ENCODE measurements at regions not wholly inside any gene's neighbourhood (a gene's known extent, or its start where the extent isn't known, plus 50 kb on each side); places are given as distances from the start of the nearest gene placed in this dataset.

DNA sequence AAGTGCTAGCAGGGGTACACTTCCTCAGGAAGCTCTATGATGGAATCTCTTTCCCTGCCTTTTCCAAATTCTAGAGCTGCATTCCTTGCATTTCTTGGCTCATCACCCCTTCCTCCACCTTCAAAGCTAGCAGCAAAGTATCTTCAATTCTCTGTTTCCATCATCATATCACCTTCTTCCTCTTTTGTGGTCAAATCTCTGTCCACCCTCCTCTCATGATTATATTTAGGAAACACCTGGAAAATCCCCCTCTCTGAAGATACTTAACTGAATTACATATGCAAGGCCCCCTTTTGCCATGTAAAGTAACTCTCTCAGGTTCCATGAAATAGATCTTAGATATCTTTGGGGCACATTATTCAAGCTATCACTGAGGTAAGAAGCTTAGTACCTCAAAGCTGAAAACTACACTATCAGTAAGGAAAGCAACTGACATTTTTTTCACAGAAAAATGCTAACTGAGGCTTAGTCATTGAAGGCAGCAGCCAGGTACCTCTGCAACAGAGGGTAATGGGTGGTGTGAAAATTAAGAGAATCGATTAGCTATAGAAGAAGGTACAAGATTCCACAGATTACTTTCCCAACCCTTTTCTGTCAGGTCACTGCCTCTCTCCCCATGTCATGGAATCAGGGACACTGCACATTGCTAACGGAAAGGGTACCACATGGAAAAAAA is 197.3 kb downstream of the MACC1 start:
- Histone ChIP-seq H4K8ac (replicated peaks; ENCODE audit: insufficient read length, low read depth, low read length) (no peak overlapping the region), H2BK5ac (ENCODE audit: insufficient read length, low read length) (peak overlapping the region; percentile 15), H2BK12ac (ENCODE audit: insufficient read length, low read depth, low read length) (no peak overlapping the region), H3K4me1 (ENCODE audit: insufficient read depth, low read length) (peaks cover 14% of the 10 kb centered on the region; the same call in 1 of the 2 replicates), H3K79me1 (ENCODE audit: insufficient read depth, low read depth, low read length, poor library complexity, severe bottlenecking) (no peaks in the 10 kb centered on the region), H2BK120ac (ENCODE audit: low read depth, low read length, poor library complexity, severe bottlenecking) (no peak overlapping the region), H4K91ac (ENCODE audit: insufficient read length, low read depth, low read length) (no peak overlapping the region), H2BK15ac (ENCODE audit: low read depth, low read length) (no peak overlapping the region), H2AK5ac (ENCODE audit: insufficient read length, low read length) (peak overlapping the region; percentile 93), H3K23me2 (ENCODE audit: insufficient read length, low read depth, low read length, poor library complexity, severe bottlenecking) (no peaks in the 10 kb centered on the region), H3K27me3 (ENCODE audit: insufficient read depth, low read length) (no peaks in the 10 kb centered on the region), H3K18ac (ENCODE audit: insufficient read length, low read depth, low read length) (no peak overlapping the region), H3K9me3 (ENCODE audit: control insufficient read depth, low read depth, low read length) (no peaks in the 10 kb centered on the region), H3K79me2 (ENCODE audit: insufficient read depth, low read length) (peaks cover 2% of the 10 kb centered on the region; the same call in 1 of the 2 replicates), H4K5ac (ENCODE audit: insufficient read length, low read depth, low read length) (no peak overlapping the region), H3K4me2 (ENCODE audit: insufficient read depth, insufficient read length, low read length) (peak overlapping the region; percentile 15), H3K56ac (ENCODE audit: insufficient read length, low read depth, low read length) (no peak overlapping the region), H3T11ph (ENCODE audit: low read length) (no peak overlapping the region), H3K14ac (ENCODE audit: insufficient read depth, low read length) (no peak overlapping the region), H2BK20ac (ENCODE audit: low read depth, low read length, poor library complexity, severe bottlenecking) (no peak overlapping the region), H3K4ac (ENCODE audit: low read depth, low read length) (no peak overlapping the region), H4K20me1 (ENCODE audit: control insufficient read depth, insufficient read depth, insufficient read length) (no peaks in the 10 kb centered on the region), H3K27ac (ENCODE audit: insufficient read length, low read depth, low read length) (peak overlapping the region; percentile 98), H3K23ac (ENCODE audit: insufficient read length, low read depth, low read length) (no peak overlapping the region), H2AFZ (ENCODE audit: low read length) (no peak overlapping the region), H3K9ac (ENCODE audit: extremely low read depth, insufficient read length, low read length) (peak overlapping the region; percentile 25)
- H3K36me3 Mint-ChIP-seq (ENCODE audit: insufficient read depth in 1 of 3, low read depth in 3 of 3), result peaks cover 9 to 13% (median 11%) of the 10 kb centered on the region in 3 experiments; a peak in 6 of 7 replicates
- DNase-seq, result no peak
- H3K4me1 Mint-ChIP-seq, result peaks cover 29 to 67% of the 10 kb centered on the region in 2 experiments
- H3K4me3 Mint-ChIP-seq, result no peak overlapping the region; a peak in 1 of 5 replicates
- peak overlapping the region; percentile 57 to 89 (median 78) for H3K27ac Mint-ChIP-seq
- no CpG with 5 or more reads among the region's 2 CpGs for WGBS (ENCODE audit: extremely low coverage, insufficient read length, low lambda C conversion rate)
- H3K27me3 Mint-ChIP-seq (ENCODE audit: low read depth), result no peaks in the 10 kb centered on the region
- TF ChIP-seq, protein P1, sequence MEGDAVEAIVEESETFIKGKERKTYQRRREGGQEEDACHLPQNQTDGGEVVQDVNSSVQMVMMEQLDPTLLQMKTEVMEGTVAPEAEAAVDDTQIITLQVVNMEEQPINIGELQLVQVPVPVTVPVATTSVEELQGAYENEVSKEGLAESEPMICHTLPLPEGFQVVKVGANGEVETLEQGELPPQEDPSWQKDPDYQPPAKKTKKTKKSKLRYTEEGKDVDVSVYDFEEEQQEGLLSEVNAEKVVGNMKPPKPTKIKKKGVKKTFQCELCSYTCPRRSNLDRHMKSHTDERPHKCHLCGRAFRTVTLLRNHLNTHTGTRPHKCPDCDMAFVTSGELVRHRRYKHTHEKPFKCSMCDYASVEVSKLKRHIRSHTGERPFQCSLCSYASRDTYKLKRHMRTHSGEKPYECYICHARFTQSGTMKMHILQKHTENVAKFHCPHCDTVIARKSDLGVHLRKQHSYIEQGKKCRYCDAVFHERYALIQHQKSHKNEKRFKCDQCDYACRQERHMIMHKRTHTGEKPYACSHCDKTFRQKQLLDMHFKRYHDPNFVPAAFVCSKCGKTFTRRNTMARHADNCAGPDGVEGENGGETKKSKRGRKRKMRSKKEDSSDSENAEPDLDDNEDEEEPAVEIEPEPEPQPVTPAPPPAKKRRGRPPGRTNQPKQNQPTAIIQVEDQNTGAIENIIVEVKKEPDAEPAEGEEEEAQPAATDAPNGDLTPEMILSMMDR (conservative IDR thresholded peaks at IDR 0.05), result no peak
- H3K9me3 Mint-ChIP-seq, result peaks cover 0 to 5% of the 10 kb centered on the region in 2 experiments; a peak in 3 of 5 replicates
